ENCODE measurements at regions not wholly inside any gene's neighbourhood (a gene's known extent, or its start where the extent isn't known, plus 50 kb on each side); places are given as distances from the start of the nearest gene placed in this dataset.

- no peak overlapping the region for H4K8ac ChIP-seq (ENCODE audit: low read length)
- H2BK12ac ChIP-seq (ENCODE audit: low read length in 2 of 2): no peak overlapping the region
- H3K4me1 ChIP-seq (ENCODE audit: control insufficient read depth, insufficient read depth, low read depth, low read length): peaks cover 1% of the 10 kb centered on the region
- peak overlapping the region; percentile 32 for H3K27ac ChIP-seq (ENCODE audit: low read length, poor library complexity, severe bottlenecking)
- no peak overlapping the region for H3K4me2 ChIP-seq (ENCODE audit: low read length, poor library complexity, severe bottlenecking)
- no peak overlapping the region for H2BK5ac ChIP-seq (ENCODE audit: low read depth, low read length, poor library complexity, severe bottlenecking)
- no peak overlapping the region for H3K18ac ChIP-seq (ENCODE audit: low read depth in 1 of 2, low read length in 2 of 2)
- WGBS: 41% methylated on average over 11 of the region's 11 CpGs
- no peaks in the 10 kb centered on the region for H3K9me3 ChIP-seq (ENCODE audit: control insufficient read depth, low read length)
- H3K14ac ChIP-seq (ENCODE audit: low read length in 2 of 2): no peak overlapping the region
- H2AK5ac ChIP-seq (ENCODE audit: low read length, severe bottlenecking): no peak overlapping the region
- no peak overlapping the region for H3K4ac ChIP-seq (ENCODE audit: low read depth in 1 of 2, low read length in 2 of 2)
- peak overlapping the region; percentile 53 for H2AFZ ChIP-seq (ENCODE audit: low read depth, low read length)
- H3K27me3 ChIP-seq (ENCODE audit: control insufficient read depth in 1 of 2, insufficient read depth in 1 of 2, low read length in 2 of 2): no peaks in the 10 kb centered on the region
- no peak overlapping the region for H3K23ac ChIP-seq (ENCODE audit: low read length in 2 of 2)
- peak; percentile 73 for DNase-seq
- H3K4me3 ChIP-seq (ENCODE audit: insufficient read depth in 1 of 2, low read depth in 1 of 2, low read length in 2 of 2): no peak overlapping the region
- no peak overlapping the region for H2BK15ac ChIP-seq (ENCODE audit: low read depth, poor library complexity, severe bottlenecking)
- no peak overlapping the region for H2BK120ac ChIP-seq (ENCODE audit: low read depth, low read length)
- no peaks in the 10 kb centered on the region for H3K79me1 ChIP-seq (replicated peaks; ENCODE audit: low read length, poor library complexity, severe bottlenecking)
- H3K9ac ChIP-seq (ENCODE audit: low read length): no peak overlapping the region
- H3K36me3 ChIP-seq (ENCODE audit: control insufficient read depth in 1 of 2, insufficient read depth in 2 of 2, low read depth in 1 of 2, low read length in 2 of 2): no peaks in the 10 kb centered on the region
- H4K91ac ChIP-seq (ENCODE audit: low read length): no peak overlapping the region
Measured at GRCh38 chr13:73138638-73139491, 80.1 kb downstream of the KLF5 start.

DNA sequence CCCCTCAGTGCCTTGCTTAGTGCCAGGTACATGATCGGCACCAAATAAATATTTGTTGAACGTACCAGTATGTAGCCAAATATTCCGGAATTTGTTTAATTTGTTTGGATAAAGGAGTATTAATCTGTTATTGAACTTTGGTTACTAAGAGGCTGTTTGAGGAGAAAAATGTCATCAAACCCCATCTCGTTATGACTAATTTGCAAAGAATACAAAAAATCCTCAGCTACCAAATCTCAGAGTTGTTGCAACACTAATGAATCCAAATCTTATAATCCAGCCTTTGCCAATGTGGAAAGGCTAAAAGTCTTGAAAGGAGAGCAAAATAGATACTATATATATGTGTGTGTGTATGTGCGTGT is 79.5 kb downstream of the KLF5 start:
- no peak overlapping the region for H2AK5ac ChIP-seq (ENCODE audit: low read length, severe bottlenecking)
- H3K36me3 ChIP-seq (ENCODE audit: control insufficient read depth in 1 of 2, insufficient read depth in 2 of 2, low read depth in 1 of 2, low read length in 2 of 2): no peaks in the 10 kb centered on the region
- DNase-seq: peak; percentile 64
- H3K14ac ChIP-seq (ENCODE audit: low read length in 2 of 2): no peak overlapping the region
- H3K4me1 ChIP-seq (ENCODE audit: control insufficient read depth, insufficient read depth, low read depth, low read length): peaks cover 1% of the 10 kb centered on the region
- H3K79me1 ChIP-seq (replicated peaks; ENCODE audit: low read length, poor library complexity, severe bottlenecking): no peaks in the 10 kb centered on the region
- H3K23ac ChIP-seq (ENCODE audit: low read length in 2 of 2): no peak overlapping the region
- H4K91ac ChIP-seq (ENCODE audit: low read length): no peak overlapping the region
- H3K4me2 ChIP-seq (ENCODE audit: low read length, poor library complexity, severe bottlenecking): no peak overlapping the region
- no peak overlapping the region for H2AFZ ChIP-seq (ENCODE audit: low read depth, low read length)
- H2BK120ac ChIP-seq (ENCODE audit: low read depth, low read length): no peak overlapping the region
- peak overlapping the region in 1 of 2 experiments; percentile 93 for H2BK12ac ChIP-seq (ENCODE audit: low read length in 2 of 2)
- H3K27ac ChIP-seq (ENCODE audit: low read length, poor library complexity, severe bottlenecking): no peak overlapping the region
- no peak overlapping the region for H2BK5ac ChIP-seq (ENCODE audit: low read depth, low read length, poor library complexity, severe bottlenecking)
- no peak overlapping the region for H3K9ac ChIP-seq (ENCODE audit: low read length)
- no peaks in the 10 kb centered on the region for H3K9me3 ChIP-seq (ENCODE audit: control insufficient read depth, low read length)
- 60% methylated on average over 3 of the region's 5 CpGs for WGBS
- no peaks in the 10 kb centered on the region for H3K27me3 ChIP-seq (ENCODE audit: control insufficient read depth in 1 of 2, insufficient read depth in 1 of 2, low read length in 2 of 2)
- H2BK15ac ChIP-seq (ENCODE audit: low read depth, poor library complexity, severe bottlenecking): no peak overlapping the region
- H3K4me3 ChIP-seq (ENCODE audit: insufficient read depth in 1 of 2, low read depth in 1 of 2, low read length in 2 of 2): no peak overlapping the region
- no peak overlapping the region for H4K8ac ChIP-seq (ENCODE audit: low read length)
- no peak overlapping the region for H3K4ac ChIP-seq (ENCODE audit: low read depth in 1 of 2, low read length in 2 of 2)
- H3K18ac ChIP-seq (ENCODE audit: low read depth in 1 of 2, low read length in 2 of 2): no peak overlapping the region

- WGBS: 92% methylated on average over 1 of the region's 2 CpGs
- Histone ChIP-seq H3K4me3 (ENCODE audit: insufficient read depth in 1 of 2, low read depth in 1 of 2, low read length in 2 of 2) (no peak overlapping the region), H3K36me3 (ENCODE audit: control insufficient read depth in 1 of 2, insufficient read depth in 2 of 2, low read depth in 1 of 2, low read length in 2 of 2) (no peaks in the 10 kb centered on the region), H3K4me1 (ENCODE audit: control insufficient read depth, insufficient read depth, low read depth, low read length) (peaks cover 1% of the 10 kb centered on the region), H3K4ac (ENCODE audit: low read depth in 1 of 2, low read length in 2 of 2) (no peak overlapping the region), H3K27ac (ENCODE audit: low read length, poor library complexity, severe bottlenecking) (no peak overlapping the region), H3K79me1 (replicated peaks; ENCODE audit: low read length, poor library complexity, severe bottlenecking) (no peaks in the 10 kb centered on the region), H2BK12ac (ENCODE audit: low read length in 2 of 2) (no peak overlapping the region), H4K91ac (ENCODE audit: low read length) (no peak overlapping the region), H2BK120ac (ENCODE audit: low read depth, low read length) (no peak overlapping the region), H3K23ac (ENCODE audit: low read length in 2 of 2) (no peak overlapping the region), H3K9ac (ENCODE audit: low read length) (no peak overlapping the region), H3K18ac (ENCODE audit: low read depth in 1 of 2, low read length in 2 of 2) (no peak overlapping the region), H3K9me3 (ENCODE audit: control insufficient read depth, low read length) (no peaks in the 10 kb centered on the region), H3K27me3 (ENCODE audit: control insufficient read depth in 1 of 2, insufficient read depth in 1 of 2, low read length in 2 of 2) (no peaks in the 10 kb centered on the region), H3K14ac (ENCODE audit: low read length in 2 of 2) (no peak overlapping the region), H2AK5ac (ENCODE audit: low read length, severe bottlenecking) (no peak overlapping the region), H2BK15ac (ENCODE audit: low read depth, poor library complexity, severe bottlenecking) (no peak overlapping the region), H2BK5ac (ENCODE audit: low read depth, low read length, poor library complexity, severe bottlenecking) (no peak overlapping the region), H4K8ac (ENCODE audit: low read length) (no peak overlapping the region), H2AFZ (ENCODE audit: low read depth, low read length) (no peak overlapping the region), H3K4me2 (ENCODE audit: low read length, poor library complexity, severe bottlenecking) (no peak overlapping the region)
- no peak for DNase-seq
Measured at GRCh38 chr13:73136776-73137175, 78.0 kb downstream of the KLF5 start.

DNA sequence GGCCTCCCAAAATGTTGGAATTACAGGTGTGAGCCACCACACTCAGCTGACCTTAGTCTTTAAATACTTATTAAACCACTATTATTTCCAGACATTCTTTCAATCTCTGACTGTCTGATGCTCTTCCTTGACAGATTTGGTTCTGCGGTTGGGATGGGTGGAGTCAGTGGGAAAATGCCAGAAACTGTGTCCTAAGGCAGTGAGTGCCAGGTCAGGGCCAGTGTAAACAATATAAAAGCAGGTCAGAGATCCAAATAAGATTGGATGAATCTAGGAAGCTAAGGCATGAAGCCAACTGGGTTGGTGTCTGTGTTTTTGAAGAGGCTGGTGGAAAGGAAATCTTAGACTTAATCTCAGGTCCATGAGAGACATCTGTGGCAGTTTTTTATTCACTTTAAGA is 74.7 kb downstream of the KLF5 start:
- Histone ChIP-seq H2BK5ac (ENCODE audit: low read depth, low read length, poor library complexity, severe bottlenecking) (no peak overlapping the region), H2BK120ac (ENCODE audit: low read depth, low read length) (no peak overlapping the region), H3K4me2 (ENCODE audit: low read length, poor library complexity, severe bottlenecking) (no peak overlapping the region), H4K8ac (ENCODE audit: low read length) (no peak overlapping the region), H4K91ac (ENCODE audit: low read length) (no peak overlapping the region), H2BK12ac (ENCODE audit: low read length in 2 of 2) (no peak overlapping the region), H3K18ac (ENCODE audit: low read depth in 1 of 2, low read length in 2 of 2) (no peak overlapping the region), H3K4ac (ENCODE audit: low read depth in 1 of 2, low read length in 2 of 2) (no peak overlapping the region), H3K79me1 (replicated peaks; ENCODE audit: low read length, poor library complexity, severe bottlenecking) (no peaks in the 10 kb centered on the region), H2AK5ac (ENCODE audit: low read length, severe bottlenecking) (no peak overlapping the region), H3K14ac (ENCODE audit: low read length in 2 of 2) (no peak overlapping the region), H3K4me3 (ENCODE audit: insufficient read depth in 1 of 2, low read depth in 1 of 2, low read length in 2 of 2) (no peak overlapping the region), H3K9me3 (ENCODE audit: control insufficient read depth, low read length) (no peaks in the 10 kb centered on the region), H2AFZ (ENCODE audit: low read depth, low read length) (no peak overlapping the region), H3K23ac (ENCODE audit: low read length in 2 of 2) (no peak overlapping the region), H2BK15ac (ENCODE audit: low read depth, poor library complexity, severe bottlenecking) (no peak overlapping the region), H3K4me1 (ENCODE audit: control insufficient read depth, insufficient read depth, low read depth, low read length) (peaks cover under 1% of the 10 kb centered on the region), H3K27me3 (ENCODE audit: control insufficient read depth in 1 of 2, insufficient read depth in 1 of 2, low read length in 2 of 2) (no peaks in the 10 kb centered on the region), H3K9ac (ENCODE audit: low read length) (no peak overlapping the region), H3K27ac (ENCODE audit: low read length, poor library complexity, severe bottlenecking) (no peak overlapping the region), H3K36me3 (ENCODE audit: control insufficient read depth in 1 of 2, insufficient read depth in 2 of 2, low read depth in 1 of 2, low read length in 2 of 2) (no peaks in the 10 kb centered on the region)
- no peak for DNase-seq
- WGBS: 81% methylated on average over 1 of the region's 1 CpG

Measured in mesenchymal stem cell (in vitro differentiated cells and primary cell).